HG02943 (cell line): ENCODE measurements at regions not wholly inside any gene's neighbourhood (a gene's known extent, or its start where the extent isn't known, plus 50 kb on each side); places are given as distances from the start of the nearest gene placed in this dataset.

Source experiments
- ATAC-seq: cut with Tn5 transposase; IDR thresholded peaks from one replicate; pipeline ENCODE4 v1.9.1; 2021; ENCODE audit warnings: mild to moderate bottlenecking, low read depth, moderate library complexity; ENCODE audit not compliant: unreplicated experiment

- no peak for ATAC-seq
Measured at GRCh38 chr4:30837131-30837539, 117.0 kb downstream of the PCDH7 start.

GRCh38 chr4:30837861-30838260, 117.7 kb downstream of the PCDH7 start:
- ATAC-seq = no peak

DNA sequence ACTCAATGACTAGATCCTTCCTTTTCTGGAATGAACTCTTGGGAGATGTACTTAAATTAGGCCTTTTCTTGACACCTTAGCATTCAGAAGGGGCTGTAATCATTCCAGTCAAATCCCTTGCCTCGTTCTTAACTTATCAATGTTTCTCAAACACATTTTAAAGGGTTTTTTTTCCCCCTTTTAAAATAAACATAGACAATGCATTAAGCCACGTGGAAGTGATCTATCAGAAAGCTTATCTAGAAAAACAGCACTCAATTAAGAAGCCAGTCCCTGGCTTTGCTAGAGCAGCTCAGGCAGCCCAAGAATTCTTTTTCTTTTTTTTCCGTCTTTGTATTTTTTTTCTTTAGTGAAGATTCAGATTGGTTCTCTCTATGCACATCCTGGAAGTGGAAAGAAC, 118.2 kb downstream of the PCDH7 start:
- ATAC-seq = no peak

- no peak for ATAC-seq
Measured at GRCh38 chr4:30839583-30840520, 119.7 kb downstream of the PCDH7 start.

- ATAC-seq = no peak
Measured at GRCh38 chr4:30840571-30840970, 120.4 kb downstream of the PCDH7 start.

DNA sequence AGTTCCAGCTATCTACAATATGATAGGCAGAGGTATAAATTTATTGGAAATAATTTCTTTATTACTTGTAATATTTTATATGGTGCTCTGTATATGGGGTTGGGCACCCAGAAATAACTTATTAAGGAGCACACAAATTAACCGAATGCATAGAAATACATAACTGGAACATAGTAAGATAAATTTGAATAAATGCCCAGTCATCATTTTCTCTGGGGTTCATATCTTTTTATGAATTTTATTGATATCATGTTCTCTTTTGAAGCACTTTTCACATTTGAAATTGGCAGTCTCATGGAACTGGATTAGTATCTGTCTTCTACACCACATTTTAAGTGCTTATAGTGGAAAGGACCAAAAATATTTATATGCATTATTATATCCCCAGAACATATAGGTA, 122.0 kb downstream of the PCDH7 start:
- no peak for ATAC-seq

DNA sequence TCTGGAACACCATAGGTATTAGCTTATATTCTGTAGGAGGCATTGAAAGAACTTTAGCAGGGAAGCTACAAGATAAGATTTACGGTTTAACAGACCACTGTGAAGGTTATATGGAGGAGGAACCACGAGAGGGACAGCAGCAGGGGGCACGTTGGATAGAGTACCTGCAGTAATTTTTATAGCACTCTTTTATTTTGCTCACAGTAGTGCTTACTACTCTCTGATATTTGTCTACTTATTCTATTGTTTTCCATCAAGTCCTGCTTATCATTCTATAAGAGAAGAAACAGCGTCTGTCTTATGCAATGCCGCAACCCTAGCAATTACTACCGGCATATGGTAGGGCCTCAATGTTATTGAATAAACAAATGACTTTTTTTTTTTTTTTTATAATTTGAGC, 122.5 kb downstream of the PCDH7 start:
- ATAC-seq = no peak

DNA sequence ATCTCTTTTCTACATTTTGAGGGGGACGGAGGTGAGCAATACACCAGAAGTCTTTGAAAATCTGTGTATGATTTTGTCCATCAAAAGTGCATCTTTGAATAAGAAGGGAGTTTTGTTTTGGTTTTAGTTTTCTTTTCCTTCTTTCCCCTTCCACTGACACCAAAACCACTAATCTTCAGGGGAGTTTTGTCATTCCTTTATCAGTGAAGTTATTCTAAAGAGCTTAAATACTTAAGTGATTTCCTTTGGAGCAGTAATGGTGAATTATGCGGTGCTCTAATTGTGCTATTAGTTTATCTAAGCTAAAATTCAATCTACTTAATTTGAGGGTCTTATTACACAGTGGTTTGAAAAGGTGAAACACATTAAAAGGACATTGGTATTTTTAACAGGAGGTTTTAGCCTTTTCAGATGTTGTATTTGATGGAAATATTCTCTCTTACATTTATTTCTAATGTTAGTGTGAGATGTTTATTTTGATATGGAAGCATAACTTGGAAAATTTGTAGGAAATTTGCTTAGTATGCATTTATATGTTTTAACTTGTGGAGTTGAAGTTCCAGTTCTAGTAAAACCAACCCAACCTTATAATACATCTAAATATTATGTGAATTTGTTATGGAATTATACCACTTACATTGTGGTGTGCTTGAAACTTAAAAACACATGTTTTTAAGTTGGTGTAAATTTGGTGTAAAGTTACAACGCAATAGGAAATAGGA, 124.9 kb downstream of the PCDH7 start:
- no peak for ATAC-seq

GRCh38 chr4:30847167-30847566, 127.0 kb downstream of the PCDH7 start:
- no peak for ATAC-seq

DNA sequence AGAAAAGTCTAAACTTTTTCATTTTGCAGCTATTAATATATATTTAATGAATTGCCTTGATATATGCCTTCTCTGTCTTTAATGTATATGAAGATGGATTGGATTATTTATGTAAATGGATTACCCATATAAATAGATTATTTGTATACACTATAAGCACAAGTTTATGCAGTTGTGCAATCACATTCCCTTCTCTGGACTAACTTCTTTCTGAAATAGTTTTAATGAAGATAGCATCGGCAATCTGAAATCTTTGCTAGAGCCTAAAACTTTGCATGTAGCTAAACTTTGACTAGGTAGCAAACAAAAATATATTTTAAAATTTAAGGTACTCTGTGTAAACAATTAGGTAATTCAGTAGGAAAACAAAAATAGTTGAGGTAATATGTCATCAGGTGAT, 127.8 kb downstream of the PCDH7 start:
- ATAC-seq = no peak

GRCh38 chr4:30854531-30854930, 134.4 kb downstream of the PCDH7 start:
- no peak for ATAC-seq

DNA sequence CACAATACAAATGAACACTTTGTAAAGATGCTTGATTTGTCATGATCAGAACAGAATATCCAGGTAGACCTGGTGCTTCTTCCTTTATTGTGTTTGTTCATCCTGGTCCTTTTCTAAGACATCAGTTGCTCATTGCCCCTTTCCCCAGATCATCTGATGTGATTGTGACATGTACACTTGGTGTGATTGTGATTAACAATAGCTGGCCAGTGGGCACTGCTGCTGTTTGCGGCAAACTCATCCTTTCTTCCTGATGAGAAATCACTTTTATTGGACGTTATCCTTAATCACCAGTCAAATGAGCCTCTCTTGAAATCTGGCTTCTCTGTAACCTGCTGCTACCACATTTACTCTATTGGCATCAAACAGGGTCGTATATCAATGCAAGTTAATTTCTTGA, 135.1 kb downstream of the PCDH7 start:
- no peak for ATAC-seq

DNA sequence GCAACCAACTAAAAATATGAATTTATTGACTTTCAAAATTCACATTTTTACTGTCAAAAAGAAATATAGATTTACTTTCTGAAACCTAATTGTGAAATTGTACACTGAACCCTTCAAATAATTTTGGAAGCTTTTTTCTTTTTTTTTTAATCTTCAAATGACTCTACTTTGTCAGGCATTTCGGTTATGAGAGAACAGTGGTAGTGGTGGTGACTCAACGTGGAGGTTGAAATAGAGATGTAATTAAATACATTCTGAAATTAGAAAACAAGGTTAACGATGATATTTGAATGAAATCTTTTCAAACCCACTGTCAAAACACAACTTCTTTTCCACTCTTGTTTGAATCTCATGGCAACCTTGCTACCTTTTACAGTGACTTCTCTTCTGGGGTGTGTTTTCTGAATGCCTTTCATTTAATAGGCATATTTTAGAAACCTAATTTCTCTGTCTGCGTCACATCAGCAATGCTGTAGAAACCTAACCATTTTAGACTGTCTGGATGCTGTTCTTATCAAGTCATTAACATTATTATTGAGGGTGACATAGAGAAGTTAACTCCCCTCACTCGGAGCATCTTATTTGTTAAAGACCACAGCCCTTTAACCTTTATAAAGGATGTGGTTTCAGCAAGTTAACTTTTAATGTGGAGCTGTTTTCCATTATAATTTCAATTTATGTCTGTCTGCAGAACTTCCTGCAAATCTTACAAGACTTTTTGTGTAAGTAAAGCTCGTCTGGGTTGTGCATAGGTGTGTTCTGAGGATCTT, 136.8 kb downstream of the PCDH7 start:
- no peak for ATAC-seq

GRCh38 chr4:30860978-30861377, 140.8 kb downstream of the PCDH7 start:
- ATAC-seq = no peak

DNA sequence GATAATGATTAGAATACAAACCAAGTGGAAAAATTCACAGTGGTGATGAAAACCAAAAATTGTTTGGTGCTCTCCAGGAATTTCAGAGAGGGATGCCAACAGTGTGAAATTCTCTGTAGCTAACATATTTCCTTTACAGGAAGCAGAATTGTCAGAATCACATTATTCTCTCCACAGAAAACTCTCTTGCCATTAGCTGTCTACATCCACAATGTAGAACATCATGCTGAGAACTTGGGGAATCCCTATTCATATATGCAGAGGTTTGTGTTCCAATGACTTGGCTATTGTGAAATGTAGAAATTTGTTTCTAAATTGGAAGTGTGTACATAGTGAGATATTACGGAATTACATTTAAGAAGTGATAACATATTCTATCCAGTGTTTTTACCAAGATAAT, 142.0 kb downstream of the PCDH7 start:
- ATAC-seq = no peak

DNA sequence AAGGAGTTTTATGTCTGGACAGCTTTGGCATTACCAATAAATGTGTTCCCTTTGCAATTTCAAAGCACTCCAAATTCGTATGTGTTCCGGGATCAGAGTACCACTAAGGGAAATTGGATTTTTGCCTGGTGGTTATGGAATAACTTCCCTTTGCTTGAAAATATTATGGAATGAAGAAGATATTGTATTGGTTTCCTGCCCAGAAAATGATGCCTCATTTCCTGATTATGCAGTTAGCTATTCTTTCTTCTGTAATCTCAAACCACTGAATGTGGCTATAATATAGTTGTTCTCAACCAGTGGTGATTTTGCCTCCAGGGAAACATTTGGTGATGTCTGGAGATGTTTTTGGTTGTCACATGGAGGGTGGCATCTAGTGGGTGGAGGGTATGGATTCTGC, 142.9 kb downstream of the PCDH7 start:
- ATAC-seq = no peak

DNA sequence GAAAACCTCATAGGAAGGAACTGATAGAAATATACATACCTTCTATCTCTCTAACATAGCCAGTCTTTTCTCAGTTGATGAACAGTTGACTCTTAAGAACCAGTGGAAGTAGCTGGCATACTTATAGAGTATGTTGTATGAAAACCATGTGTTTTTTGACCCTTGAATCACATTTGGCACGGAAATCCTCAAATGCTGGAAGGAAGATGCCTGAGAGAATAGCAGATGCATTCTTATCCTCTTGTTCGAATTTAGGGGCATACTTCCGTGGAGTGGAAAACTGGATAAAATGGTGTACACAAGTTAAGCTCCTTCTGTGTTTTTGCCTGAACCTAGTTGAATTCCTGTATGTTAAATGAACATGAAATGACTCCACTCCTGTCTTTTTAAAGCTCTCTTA, 145.5 kb downstream of the PCDH7 start:
- ATAC-seq = no peak

- ATAC-seq = no peak
Measured at GRCh38 chr4:30866346-30866745, 146.2 kb downstream of the PCDH7 start.

GRCh38 chr4:30866907-30867306, 146.7 kb downstream of the PCDH7 start:
- ATAC-seq = no peak

- ATAC-seq = no peak
Measured at GRCh38 chr4:30867427-30867826, 147.3 kb downstream of the PCDH7 start.
